ENCODE measurements at regions not wholly inside any gene's neighbourhood (a gene's known extent, or its start where the extent isn't known, plus 50 kb on each side); places are given as distances from the start of the nearest gene placed in this dataset.

- TF ChIP-seq, protein P1, sequence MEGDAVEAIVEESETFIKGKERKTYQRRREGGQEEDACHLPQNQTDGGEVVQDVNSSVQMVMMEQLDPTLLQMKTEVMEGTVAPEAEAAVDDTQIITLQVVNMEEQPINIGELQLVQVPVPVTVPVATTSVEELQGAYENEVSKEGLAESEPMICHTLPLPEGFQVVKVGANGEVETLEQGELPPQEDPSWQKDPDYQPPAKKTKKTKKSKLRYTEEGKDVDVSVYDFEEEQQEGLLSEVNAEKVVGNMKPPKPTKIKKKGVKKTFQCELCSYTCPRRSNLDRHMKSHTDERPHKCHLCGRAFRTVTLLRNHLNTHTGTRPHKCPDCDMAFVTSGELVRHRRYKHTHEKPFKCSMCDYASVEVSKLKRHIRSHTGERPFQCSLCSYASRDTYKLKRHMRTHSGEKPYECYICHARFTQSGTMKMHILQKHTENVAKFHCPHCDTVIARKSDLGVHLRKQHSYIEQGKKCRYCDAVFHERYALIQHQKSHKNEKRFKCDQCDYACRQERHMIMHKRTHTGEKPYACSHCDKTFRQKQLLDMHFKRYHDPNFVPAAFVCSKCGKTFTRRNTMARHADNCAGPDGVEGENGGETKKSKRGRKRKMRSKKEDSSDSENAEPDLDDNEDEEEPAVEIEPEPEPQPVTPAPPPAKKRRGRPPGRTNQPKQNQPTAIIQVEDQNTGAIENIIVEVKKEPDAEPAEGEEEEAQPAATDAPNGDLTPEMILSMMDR (conservative IDR thresholded peaks at IDR 0.05; ENCODE audit: low read depth in 2 of 2) = no peak
- no peak for TF ChIP-seq POLR2AphosphoS5 (IDR thresholded peaks at IDR 0.05; ENCODE audit: low read depth)
- TF ChIP-seq EZH2phosphoT487 (IDR thresholded peaks at IDR 0.05; ENCODE audit: unreplicated experiment) = no peak
- TF ChIP-seq CREB1 (CRISPR knock-in tag; IDR thresholded peaks at IDR 0.05; ENCODE audit: low read depth) = no peak
These were observed 304.5 kb downstream of the NDUFA10 start for GRCh38 chr2:239720361-239721360.
